Large intestine (tissue), 3 donors: ENCODE measurements at regions not wholly inside any gene's neighbourhood (a gene's known extent, or its start where the extent isn't known, plus 50 kb on each side); places are given as distances from the start of the nearest gene placed in this dataset.
A peak's percentile ranks its signal among the peaks of the same experiment; 100 is the strongest.
"Not testable (repeated sequence)": the region's sequence is repeated elsewhere in the genome, so short reads cannot be mapped to it uniquely, and the experiment has no call there.

Experiments
- DNase-seq, 2 donors: peaks; one replicate each; pipeline versions ENCODE4 v3.0.0 to v3.0.0-alpha.2; 2013
- H3K27ac ChIP-seq: one replicate; pipeline ENCODE4 v1.5.1; 2013; ENCODE audit warnings: low read length
- H3K27me3 ChIP-seq: 2 replicates; pipeline ENCODE4 v1.6.1; 2013; ENCODE audit warnings: low read length; ENCODE audit not compliant: control insufficient read depth, insufficient read depth
- H3K36me3 ChIP-seq: 2 replicates; pipeline ENCODE4 v1.6.1; 2013; ENCODE audit warnings: low read length; ENCODE audit not compliant: control insufficient read depth, insufficient read depth
- H3K4me1 ChIP-seq: one replicate; pipeline ENCODE4 v1.6.1; 2013; ENCODE audit warnings: low read length; ENCODE audit not compliant: control insufficient read depth, insufficient read depth
- H3K4me3 ChIP-seq: one replicate; pipeline ENCODE4 v1.5.1; 2013; ENCODE audit warnings: low read length
- H3K9me3 ChIP-seq: one replicate; pipeline ENCODE4 v1.6.1; 2013; ENCODE audit warnings: mild to moderate bottlenecking, low read depth, low read length, moderate library complexity; ENCODE audit not compliant: control insufficient read depth
- WGBS: methylation state at CpG from one replicate; pipeline ENCODE4 v1.1.5; 2013; ENCODE audit warnings: low lambda C conversion rate; ENCODE audit not compliant: insufficient coverage; 5-methylcytosine and 5-hydroxymethylcytosine counted together

GRCh38 chr5:91302958-91303357 lies 80.2 kb downstream of the ARRDC3 start:
- no peak overlapping the region for H3K27ac ChIP-seq
- H3K36me3 ChIP-seq, result no peaks in the 10 kb centered on the region
- H3K4me3 ChIP-seq, result no peak overlapping the region
- no peaks in the 10 kb centered on the region for H3K4me1 ChIP-seq
- H3K9me3 ChIP-seq, result no peaks in the 10 kb centered on the region
- WGBS, result no CpG with 5 or more reads among the region's 1 CpG
- no peak for DNase-seq
- no peaks in the 10 kb centered on the region for H3K27me3 ChIP-seq

GRCh38 chr5:91302305-91302704 lies 80.8 kb downstream of the ARRDC3 start:
- Histone ChIP-seq H3K27ac (no peak overlapping the region), H3K9me3 (no peaks in the 10 kb centered on the region), H3K4me1 (no peaks in the 10 kb centered on the region), H3K27me3 (no peaks in the 10 kb centered on the region), H3K4me3 (no peak overlapping the region), H3K36me3 (no peaks in the 10 kb centered on the region)
- DNase-seq, result no peak
- WGBS, result no CpG with 5 or more reads among the region's 4 CpGs

GRCh38 chr5:91301106-91301846 lies 81.8 kb downstream of the ARRDC3 start:
- Histone ChIP-seq H3K9me3 (no peaks in the 10 kb centered on the region), H3K4me1 (no peaks in the 10 kb centered on the region), H3K4me3 (no peak overlapping the region), H3K36me3 (no peaks in the 10 kb centered on the region), H3K27ac (no peak overlapping the region), H3K27me3 (no peaks in the 10 kb centered on the region)
- WGBS, result no CpG with 5 or more reads among the region's 5 CpGs
- no peak for DNase-seq

DNA sequence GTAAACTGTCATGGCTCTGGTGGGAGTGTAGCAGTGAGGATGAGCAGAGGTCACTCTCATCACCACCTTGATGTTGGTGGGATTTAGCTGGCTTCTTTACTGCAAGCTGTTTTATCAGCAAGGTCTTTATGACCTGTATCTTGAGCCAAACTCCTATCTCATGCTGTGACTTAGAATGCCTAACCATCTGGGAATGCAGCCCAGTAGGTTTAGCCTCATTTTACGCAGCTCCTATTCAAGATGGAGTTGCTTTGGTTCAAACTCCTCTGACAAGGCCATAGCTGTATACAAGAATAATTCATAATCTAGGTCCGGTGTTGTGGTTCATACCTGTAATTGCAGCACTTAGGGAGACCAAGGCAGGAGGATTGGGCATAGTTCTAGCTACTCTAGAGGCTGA lies 85.1 kb downstream of the ARRDC3 start:
- Histone ChIP-seq H3K9me3 (no peaks in the 10 kb centered on the region), H3K27me3 (no peaks in the 10 kb centered on the region), H3K27ac (no peak overlapping the region), H3K4me1 (no peaks in the 10 kb centered on the region), H3K36me3 (no peaks in the 10 kb centered on the region), H3K4me3 (no peak overlapping the region)
- no CpG with 5 or more reads among the region's 2 CpGs for WGBS
- DNase-seq, result no peak

DNA sequence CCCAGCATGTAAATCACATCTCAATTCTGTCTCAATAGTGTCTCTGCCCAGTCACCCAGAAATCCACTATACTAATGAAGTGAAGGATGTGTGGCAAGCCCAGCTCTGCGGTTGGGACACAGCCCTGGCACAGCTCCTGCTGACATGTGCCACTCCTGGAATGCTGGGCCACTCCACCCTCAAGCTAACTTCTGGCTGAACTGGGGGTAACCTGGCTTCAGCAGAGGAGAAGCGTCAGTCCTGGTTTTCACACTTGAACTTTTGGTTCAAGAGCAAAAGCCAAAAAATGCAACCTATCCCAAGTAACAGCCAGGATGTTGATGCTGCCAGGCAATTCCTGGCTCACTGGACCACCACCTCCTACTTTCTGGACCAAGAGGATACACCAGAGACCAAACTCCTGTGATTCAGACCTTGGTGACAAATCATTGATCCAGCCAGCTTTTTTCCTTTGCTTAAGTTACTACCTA lies 86.4 kb downstream of the ARRDC3 start:
- H3K27me3 ChIP-seq, result no peaks in the 10 kb centered on the region
- no peak for DNase-seq
- H3K4me3 ChIP-seq, result no peak overlapping the region
- H3K4me1 ChIP-seq, result no peaks in the 10 kb centered on the region
- no peak overlapping the region for H3K27ac ChIP-seq
- H3K36me3 ChIP-seq, result no peaks in the 10 kb centered on the region
- no CpG with 5 or more reads among the region's 2 CpGs for WGBS
- H3K9me3 ChIP-seq, result no peaks in the 10 kb centered on the region

GRCh38 chr5:91296102-91296501 lies 87.0 kb downstream of the ARRDC3 start:
- not testable (repeated sequence) for H3K36me3 ChIP-seq, H3K9me3 ChIP-seq, H3K27me3 ChIP-seq, H3K4me3 ChIP-seq, H3K27ac ChIP-seq, H3K4me1 ChIP-seq, DNase-seq
- WGBS, result no CpG with 5 or more reads among the region's 9 CpGs

DNA sequence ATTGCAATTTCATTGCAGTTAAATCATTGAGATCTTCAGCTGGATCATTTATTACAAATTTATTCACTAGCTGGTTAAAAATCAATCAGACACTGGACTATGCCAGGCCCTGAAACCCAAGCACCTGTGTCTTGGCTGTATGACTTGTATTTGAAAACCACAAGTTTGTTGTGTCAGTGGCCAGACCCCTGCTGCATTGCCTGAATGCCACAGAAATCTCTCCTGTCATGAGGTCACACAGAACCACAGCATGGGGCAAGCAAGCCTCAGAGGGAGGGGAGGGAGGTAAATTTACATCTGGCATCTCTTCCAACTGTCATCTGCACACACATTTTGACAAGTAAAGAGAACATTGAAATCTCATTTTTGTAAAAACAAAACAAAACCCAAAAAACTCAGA lies 90.0 kb downstream of the ARRDC3 start:
- H3K4me3 ChIP-seq, result no peak overlapping the region
- DNase-seq, result no peak
- H3K9me3 ChIP-seq, result no peaks in the 10 kb centered on the region
- H3K27ac ChIP-seq, result no peak overlapping the region
- no peaks in the 10 kb centered on the region for H3K27me3 ChIP-seq
- H3K36me3 ChIP-seq, result no peaks in the 10 kb centered on the region
- no peaks in the 10 kb centered on the region for H3K4me1 ChIP-seq

DNA sequence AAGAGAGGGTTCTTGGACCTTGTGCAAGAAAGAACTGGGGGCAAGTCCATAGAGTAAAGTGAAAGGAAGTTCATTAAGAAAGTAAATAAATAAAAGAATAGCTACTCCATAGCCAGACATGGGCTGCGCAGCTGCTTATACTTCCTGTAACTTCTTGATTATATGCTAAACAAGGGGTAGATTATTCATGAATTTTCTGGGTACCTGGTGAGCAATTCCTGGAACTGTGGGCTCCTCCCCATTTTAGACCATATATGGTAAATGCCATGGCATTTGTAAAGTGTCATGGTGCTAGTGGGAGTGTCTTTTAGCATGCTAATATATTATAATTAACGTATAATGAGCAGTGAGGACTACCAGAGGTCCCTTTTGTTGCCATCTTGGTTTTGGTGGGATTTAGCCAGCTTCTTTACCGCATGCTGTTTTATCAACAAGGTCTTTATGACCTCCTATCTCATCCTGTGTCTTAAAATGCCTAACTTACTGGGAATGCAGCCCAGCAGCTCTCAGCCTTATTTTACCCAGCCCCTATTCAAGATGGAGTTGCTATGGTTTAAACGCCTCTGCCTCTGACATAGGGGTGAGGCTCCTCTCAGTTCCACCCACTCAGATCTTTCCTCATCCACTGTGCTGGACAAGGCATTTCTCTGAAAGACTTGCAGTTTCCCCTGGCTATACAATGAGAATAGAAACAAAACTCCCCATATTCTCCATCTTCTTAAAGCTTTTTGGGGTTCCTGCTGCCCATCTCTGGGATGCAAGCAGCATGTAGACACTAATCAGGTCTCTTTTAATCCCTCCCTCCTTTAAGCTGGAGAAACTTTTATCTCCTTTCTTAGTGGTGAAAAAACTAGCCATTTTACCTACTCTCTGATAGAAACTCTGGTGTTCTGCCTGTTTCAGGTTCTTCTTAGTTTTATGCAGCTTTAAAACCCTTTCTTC lies 91.2 kb downstream of the ARRDC3 start:
- Histone ChIP-seq H3K4me3 (no peak overlapping the region), H3K36me3 (no peaks in the 10 kb centered on the region), H3K4me1 (no peaks in the 10 kb centered on the region), H3K27ac (no peak overlapping the region), H3K27me3 (no peaks in the 10 kb centered on the region), H3K9me3 (no peaks in the 10 kb centered on the region)
- no peak for DNase-seq
- 17% methylated on average over 1 of the region's 4 CpGs for WGBS

DNA sequence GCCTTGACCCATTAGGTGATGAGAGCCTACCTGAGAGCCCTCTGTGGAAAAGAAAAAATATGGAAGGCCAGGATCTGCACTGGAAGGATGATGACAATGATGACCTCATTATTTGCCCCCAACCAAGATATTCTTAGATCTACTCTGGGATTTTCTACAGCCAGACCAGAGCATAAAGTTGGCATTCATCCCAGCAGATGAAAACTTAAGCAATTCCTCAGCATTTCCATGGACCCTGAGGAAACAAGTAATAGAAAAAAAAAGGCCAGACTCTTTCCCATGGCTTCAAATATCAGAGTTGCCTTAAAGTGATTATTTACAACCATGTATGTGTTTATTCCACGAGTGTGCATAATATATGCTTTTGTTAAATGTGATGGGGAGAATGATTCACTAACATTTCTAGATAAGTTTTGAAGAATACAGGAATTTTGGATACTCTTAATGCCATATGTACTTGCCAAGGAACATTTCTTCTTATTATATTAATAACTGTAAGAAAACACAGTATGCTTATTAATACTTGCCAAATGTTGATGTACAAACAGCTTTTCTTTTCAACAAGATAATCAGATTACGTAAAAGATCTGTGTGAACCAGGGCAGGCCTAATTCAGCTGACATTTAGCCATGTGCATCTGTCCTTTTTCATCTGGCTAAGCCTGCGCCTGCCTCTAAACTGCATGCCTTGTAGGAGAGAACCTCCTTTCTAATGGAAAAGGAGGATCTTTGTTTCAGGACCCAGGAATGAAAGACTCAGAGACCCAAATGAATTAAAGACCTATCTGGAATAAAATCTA lies 94.8 kb downstream of the ARRDC3 start:
- no peaks in the 10 kb centered on the region for H3K36me3 ChIP-seq
- 50% methylated on average over 1 of the region's 3 CpGs for WGBS
- H3K4me1 ChIP-seq, result no peaks in the 10 kb centered on the region
- H3K27ac ChIP-seq, result peak overlapping the region; percentile 34
- no peak overlapping the region for H3K4me3 ChIP-seq
- peak; percentile 25 to 35 for DNase-seq
- no peaks in the 10 kb centered on the region for H3K27me3 ChIP-seq
- no peaks in the 10 kb centered on the region for H3K9me3 ChIP-seq

DNA sequence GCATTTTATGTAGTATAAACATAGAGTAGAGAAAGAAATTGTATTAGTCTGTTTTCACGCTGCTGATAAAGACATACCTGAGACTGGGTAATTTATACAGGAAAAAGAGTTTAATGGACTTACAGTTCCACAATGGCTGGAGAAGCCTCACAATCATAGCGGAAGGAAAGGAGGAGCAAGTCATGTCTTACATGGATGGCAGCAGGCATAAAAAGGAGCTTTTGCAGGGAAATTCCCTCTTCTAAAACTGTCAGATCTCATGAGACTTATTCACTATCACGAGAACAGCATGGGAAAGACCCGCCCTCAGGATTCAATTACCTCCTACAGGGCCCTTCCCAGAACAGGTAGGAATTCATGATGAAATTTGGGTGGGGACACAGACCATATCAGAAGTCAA lies 98.1 kb downstream of the ARRDC3 start:
- H3K4me3 ChIP-seq, result not testable (repeated sequence)
- no CpG with 5 or more reads among the region's 4 CpGs for WGBS

More for the DNA sequence above, 98.1 kb downstream of the ARRDC3 start:
- DNase-seq, H3K27ac ChIP-seq, H3K27me3 ChIP-seq, H3K4me1 ChIP-seq, H3K36me3 ChIP-seq, H3K9me3 ChIP-seq: not testable (repeated sequence)
